GM13977 (cell line): ENCODE measurements at regions not wholly inside any gene's neighbourhood (a gene's known extent, or its start where the extent isn't known, plus 50 kb on each side); places are given as distances from the start of the nearest gene placed in this dataset.

ENCODE experiments used
- DNase-seq: peaks from one replicate; pipeline ENCODE4 v3.0.0; 2012; ENCODE audit warnings: low spot score
- CTCF ChIP-seq: IDR thresholded peaks from 2 replicates; pipeline ENCODE4 v1.5.1; 2012; ENCODE audit warnings: mild to moderate bottlenecking, control low read depth; ENCODE audit not compliant: insufficient read depth; ENCODE audit errors: extremely low read depth, missing control alignments
- in situ Hi-C: fragments of 300-500 bp; cut with MboI; formaldehyde crosslinking; loops from one replicate; pipeline ENCODE4 v1.12.0; 2022; ENCODE audit warnings: low sequenced_read_pairs, low pct_unique_long_range_greater_than_20kb, mixed read lengths, inconsistent platforms; ENCODE audit not compliant: unreplicated experiment

- no peak for DNase-seq
- in situ Hi-C loops = no loop called here
- no peak for TF ChIP-seq CTCF
Observed at GRCh38 chr2:120591572-120591971, 144.1 kb upstream of the GLI2 start.

- DNase-seq = no peak
- no peak for TF ChIP-seq CTCF
- in situ Hi-C loops = no loop called here
Observed at GRCh38 chr2:120592084-120592483, 143.6 kb upstream of the GLI2 start.

- in situ Hi-C loops = no loop called here
- no peak for DNase-seq
- TF ChIP-seq CTCF = no peak
Observed at GRCh38 chr2:120593921-120594686, 141.6 kb upstream of the GLI2 start.

- no peak for TF ChIP-seq CTCF
- in situ Hi-C loops = no loop called here
- DNase-seq = no peak
Observed at GRCh38 chr2:120594856-120595685, 140.6 kb upstream of the GLI2 start.

- TF ChIP-seq CTCF = no peak
- in situ Hi-C loops = no loop called here
- no peak for DNase-seq
Observed at GRCh38 chr2:120595739-120596138, 139.9 kb upstream of the GLI2 start.

GRCh38 chr2:120596191-120596811, 139.4 kb upstream of the GLI2 start:
- DNase-seq = no peak
- no peak for TF ChIP-seq CTCF
- in situ Hi-C loops = no loop called here
